ENCODE measurements at regions not wholly inside any gene's neighbourhood (a gene's known extent, or its start where the extent isn't known, plus 50 kb on each side); places are given as distances from the start of the nearest gene placed in this dataset.
A peak's percentile ranks its signal among the peaks of the same experiment; 100 is the strongest.

DNA sequence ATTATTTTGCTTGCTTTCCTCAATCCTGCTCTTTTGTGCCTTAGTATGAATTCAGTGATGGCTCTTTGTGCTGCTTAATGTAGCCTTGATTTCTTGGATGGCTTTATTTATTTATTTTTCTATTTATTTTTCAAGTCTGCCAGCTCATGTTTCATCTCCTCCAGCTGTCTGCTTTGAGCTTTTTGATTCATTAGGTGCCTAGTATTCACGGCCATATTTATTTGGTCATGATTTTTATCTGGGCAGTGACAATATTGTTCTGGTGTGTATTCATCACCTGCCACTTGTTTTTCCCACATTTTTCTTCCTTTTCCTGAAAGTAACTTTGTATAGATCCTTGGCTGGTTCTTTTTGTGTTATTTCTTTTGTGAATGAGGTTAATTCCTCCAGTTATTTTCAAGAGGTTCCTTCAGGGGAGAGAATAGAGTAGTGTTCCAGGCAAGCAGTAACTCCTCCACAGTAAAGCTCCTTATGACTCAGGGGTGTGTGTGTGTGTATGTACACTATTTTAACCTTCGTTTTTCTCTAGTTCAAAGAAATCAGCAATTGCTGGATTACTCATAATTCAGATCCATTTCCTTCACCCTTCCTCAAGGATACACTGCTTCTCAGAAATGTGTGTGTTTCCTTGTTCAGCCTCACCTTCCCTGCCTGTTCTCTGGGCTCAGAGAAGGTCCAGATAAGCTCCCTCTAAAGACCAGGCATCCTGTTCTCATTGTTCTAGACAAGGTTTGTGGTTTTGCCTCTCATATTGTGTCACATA is 51.6 kb upstream of the PMCH start:
- Mint-ChIP-seq H3K36me3 (ENCODE audit: low read depth, unreplicated experiment) (no peaks in the 10 kb centered on the region), H3K27ac (ENCODE audit: unreplicated experiment) (no peak overlapping the region), H3K27me3 (ENCODE audit: low read depth, unreplicated experiment) (no peaks in the 10 kb centered on the region), H3K9me3 (ENCODE audit: unreplicated experiment) (peaks cover 4% of the 10 kb centered on the region), H3K4me3 (ENCODE audit: unreplicated experiment) (no peak overlapping the region), H3K4me1 (ENCODE audit: low read depth, unreplicated experiment) (peaks cover 5% of the 10 kb centered on the region)
- no peak overlapping the region for H3K27ac ChIP-seq (ENCODE audit: low read depth, low read length)
- no peak overlapping the region for H3K9ac ChIP-seq (ENCODE audit: low read length)
- no peak overlapping the region for H3K4me2 ChIP-seq (ENCODE audit: low read length)
- H4K20me1 ChIP-seq (ENCODE audit: insufficient read depth, low read length) = no peaks in the 10 kb centered on the region
- H3K9me3 ChIP-seq (ENCODE audit: insufficient read depth, low read depth, low read length) = no peaks in the 10 kb centered on the region
- no peak overlapping the region for H3K4me3 ChIP-seq (ENCODE audit: insufficient read depth, low read depth, low read length)
- no peaks in the 10 kb centered on the region for H3K27me3 ChIP-seq (ENCODE audit: insufficient read depth, low read length)
- FAIRE-seq (no peak), DNase-seq (ENCODE audit: low read depth) (peak; percentile 8)
- no peaks in the 10 kb centered on the region for H3K4me1 ChIP-seq (ENCODE audit: insufficient read depth, low read length)
- no peaks in the 10 kb centered on the region for H3K36me3 ChIP-seq (ENCODE audit: insufficient read depth, low read length)
- H2AFZ ChIP-seq (ENCODE audit: low read depth, low read length) = no peak overlapping the region
- TF ChIP-seq, protein P1, sequence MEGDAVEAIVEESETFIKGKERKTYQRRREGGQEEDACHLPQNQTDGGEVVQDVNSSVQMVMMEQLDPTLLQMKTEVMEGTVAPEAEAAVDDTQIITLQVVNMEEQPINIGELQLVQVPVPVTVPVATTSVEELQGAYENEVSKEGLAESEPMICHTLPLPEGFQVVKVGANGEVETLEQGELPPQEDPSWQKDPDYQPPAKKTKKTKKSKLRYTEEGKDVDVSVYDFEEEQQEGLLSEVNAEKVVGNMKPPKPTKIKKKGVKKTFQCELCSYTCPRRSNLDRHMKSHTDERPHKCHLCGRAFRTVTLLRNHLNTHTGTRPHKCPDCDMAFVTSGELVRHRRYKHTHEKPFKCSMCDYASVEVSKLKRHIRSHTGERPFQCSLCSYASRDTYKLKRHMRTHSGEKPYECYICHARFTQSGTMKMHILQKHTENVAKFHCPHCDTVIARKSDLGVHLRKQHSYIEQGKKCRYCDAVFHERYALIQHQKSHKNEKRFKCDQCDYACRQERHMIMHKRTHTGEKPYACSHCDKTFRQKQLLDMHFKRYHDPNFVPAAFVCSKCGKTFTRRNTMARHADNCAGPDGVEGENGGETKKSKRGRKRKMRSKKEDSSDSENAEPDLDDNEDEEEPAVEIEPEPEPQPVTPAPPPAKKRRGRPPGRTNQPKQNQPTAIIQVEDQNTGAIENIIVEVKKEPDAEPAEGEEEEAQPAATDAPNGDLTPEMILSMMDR (IDR thresholded peaks at IDR 0.05; ENCODE audit: insufficient read depth, low read depth, low read length) = no peak
- TF ChIP-seq EZH2 (IDR thresholded peaks at IDR 0.05; ENCODE audit: insufficient read depth, low read length) = no peak
- H3K79me2 ChIP-seq (ENCODE audit: insufficient read depth, low read length) = no peaks in the 10 kb centered on the region

Measured in astrocyte (in vitro differentiated cells and primary cell).